Type B pancreatic cell (in vitro differentiated cells): ENCODE measurements at regions not wholly inside any gene's neighbourhood (a gene's known extent, or its start where the extent isn't known, plus 50 kb on each side); places are given as distances from the start of the nearest gene placed in this dataset.

Experiments
- DNase-seq: peaks from one replicate; pipeline ENCODE4 v3.0.0; 2021; ENCODE audit warnings: mixed read lengths; ENCODE audit not compliant: unreplicated experiment; ENCODE audit errors: extremely low spot score
- H3K27ac Mint-ChIP-seq: 2 replicates; pipeline ENCODE4 v1.8.0; 2021; ENCODE audit warnings: mild to moderate bottlenecking, mixed read lengths
- H3K27me3 Mint-ChIP-seq: 2 replicates; pipeline ENCODE4 v1.8.0; 2021; ENCODE audit warnings: mixed read lengths
- H3K36me3 Mint-ChIP-seq: 2 replicates; pipeline ENCODE4 v1.8.0; 2021; ENCODE audit warnings: mixed read lengths
- H3K4me1 Mint-ChIP-seq: one replicate; pipeline ENCODE4 v1.8.0; 2021; ENCODE audit warnings: mixed read lengths; ENCODE audit not compliant: unreplicated experiment
- H3K4me3 Mint-ChIP-seq: 2 replicates; pipeline ENCODE4 v1.8.0; 2021; ENCODE audit warnings: mild to moderate bottlenecking, mixed read lengths
- H3K9me3 Mint-ChIP-seq: 2 replicates; pipeline ENCODE4 v1.8.0; 2021; ENCODE audit warnings: mixed read lengths
- CTCF ChIP-seq: fragments of 200-600 bp; sonication (generic); conservative IDR thresholded peaks from 2 replicates; pipeline ENCODE4 v1.5.0; 2021; ENCODE audit warnings: antibody characterized with exemption, mild to moderate bottlenecking

- peaks cover 30% of the 10 kb centered on the region for H3K4me1 Mint-ChIP-seq
- peaks cover 28% of the 10 kb centered on the region for H3K27me3 Mint-ChIP-seq
- no peak overlapping the region for H3K27ac Mint-ChIP-seq
- H3K36me3 Mint-ChIP-seq = no peaks in the 10 kb centered on the region
- H3K4me3 Mint-ChIP-seq = no peak overlapping the region
- DNase-seq = no peak
- no peak for TF ChIP-seq CTCF
- H3K9me3 Mint-ChIP-seq = no peaks in the 10 kb centered on the region
These were observed 118.1 kb downstream of the SMIM20 start for GRCh38 chr4:26032142-26032541.

GRCh38 chr4:26032630-26033317 is 118.8 kb downstream of the SMIM20 start:
- Mint-ChIP-seq H3K36me3 (no peaks in the 10 kb centered on the region), H3K9me3 (no peaks in the 10 kb centered on the region), H3K4me3 (no peak overlapping the region), H3K4me1 (peaks cover 30% of the 10 kb centered on the region), H3K27me3 (peaks cover 30% of the 10 kb centered on the region), H3K27ac (no peak overlapping the region)
- no peak for DNase-seq
- no peak for TF ChIP-seq CTCF

- Mint-ChIP-seq H3K27me3 (peaks cover 30% of the 10 kb centered on the region), H3K9me3 (no peaks in the 10 kb centered on the region), H3K27ac (no peak overlapping the region), H3K4me3 (no peak overlapping the region), H3K36me3 (no peaks in the 10 kb centered on the region), H3K4me1 (peaks cover 30% of the 10 kb centered on the region)
- no peak for DNase-seq
- no peak for TF ChIP-seq CTCF
These were observed 119.4 kb downstream of the SMIM20 start for GRCh38 chr4:26033389-26033788.

GRCh38 chr4:26034849-26035248 is 120.8 kb downstream of the SMIM20 start:
- no peaks in the 10 kb centered on the region for H3K9me3 Mint-ChIP-seq

GRCh38 chr4:26035921-26036320 is 121.9 kb downstream of the SMIM20 start:
- TF ChIP-seq CTCF = no peak
- no peak overlapping the region for H3K27ac Mint-ChIP-seq
- no peak for DNase-seq
- H3K4me3 Mint-ChIP-seq = no peak overlapping the region
- no peaks in the 10 kb centered on the region for H3K9me3 Mint-ChIP-seq
- peaks cover 20% of the 10 kb centered on the region for H3K27me3 Mint-ChIP-seq
- H3K36me3 Mint-ChIP-seq = no peaks in the 10 kb centered on the region
- peaks cover 19% of the 10 kb centered on the region for H3K4me1 Mint-ChIP-seq

More at GRCh38 chr4:26034849-26035248, 120.8 kb downstream of the SMIM20 start:
- Mint-ChIP-seq H3K27ac (no peak overlapping the region), H3K27me3 (peaks cover 30% of the 10 kb centered on the region), H3K4me3 (no peak overlapping the region), H3K4me1 (peaks cover 29% of the 10 kb centered on the region), H3K36me3 (no peaks in the 10 kb centered on the region)
- TF ChIP-seq CTCF = no peak
- no peak for DNase-seq
